Breast epithelium (tissue), 4 donors: ENCODE measurements at regions not wholly inside any gene's neighbourhood (a gene's known extent, or its start where the extent isn't known, plus 50 kb on each side); places are given as distances from the start of the nearest gene placed in this dataset.

Source experiments
- DNase-seq, 2 donors: peaks; one replicate each; pipeline ENCODE4 v3.0.0-alpha.2; 2019; ENCODE audit warnings: low spot score in 2 of 2
- H3K27ac ChIP-seq, 2 donors: fragments of 200-600 bp; sonication (generic) in 1 of 2; one replicate each; pipeline ENCODE4 v1.5.1; 2016 to 2019; ENCODE audit warnings: mild to moderate bottlenecking in 1 of 2
- H3K27me3 ChIP-seq, 2 donors: fragments of 200-600 bp; sonication (generic) in 1 of 2; one replicate each; pipeline versions ENCODE4 v1.5.1 to v1.6.0; 2017 to 2019; ENCODE audit warnings: control low read depth in 1 of 2, mild to moderate bottlenecking in 1 of 2
- H3K36me3 ChIP-seq: fragments of 200-600 bp; one replicate; pipeline ENCODE4 v1.5.1; 2019
- H3K4me1 ChIP-seq, 2 donors: fragments of 200-600 bp; sonication (generic); one replicate each; pipeline ENCODE4 v1.5.1; 2016 to 2019; ENCODE audit warnings: control low read depth in 1 of 2
- H3K4me3 ChIP-seq, 3 donors: fragments of 200-600 bp; sonication (generic); 1 replicate in 2 of 3; 2 replicates in 1 of 3; pipeline ENCODE4 v1.5.1; 2016 to 2019; ENCODE audit warnings: mild to moderate bottlenecking in 3 of 3, moderate library complexity in 2 of 3
- H3K9me3 ChIP-seq, 2 donors: fragments of 200-600 bp; sonication (generic) in 1 of 2; one replicate each; pipeline ENCODE4 v1.5.1; 2016 to 2019; ENCODE audit warnings: control low read depth in 1 of 2
- POLR2A ChIP-seq: fragments of 450-650 bp; IDR thresholded peaks from one replicate; pipeline ENCODE4 v1.6.1; 2016; ENCODE audit warnings: antibody characterized with exemption, mild to moderate bottlenecking, moderate library complexity
- POLR2AphosphoS5 ChIP-seq, 3 donors: sonication (generic); formaldehyde crosslinking; IDR thresholded peaks; one replicate each; pipeline ENCODE4 v1.6.1; 2017; ENCODE audit warnings: antibody characterized with exemption in 3 of 3
- intact Hi-C: fragments of 100-400 bp; cut with DNase I; formaldehyde crosslinking; loops from one replicate; pipeline ENCODE4 v1.15.1; 2023; ENCODE audit warnings: low total_unique reads
- TF ChIP-seq, protein P1 (sequence below), 3 donors: fragments of 450-650 bp; IDR thresholded peaks; one replicate each; pipeline ENCODE4 v1.5.1; 2016 to 2017; ENCODE audit warnings: antibody characterized with exemption in 3 of 3, mild to moderate bottlenecking in 3 of 3, moderate library complexity in 3 of 3

DNA sequence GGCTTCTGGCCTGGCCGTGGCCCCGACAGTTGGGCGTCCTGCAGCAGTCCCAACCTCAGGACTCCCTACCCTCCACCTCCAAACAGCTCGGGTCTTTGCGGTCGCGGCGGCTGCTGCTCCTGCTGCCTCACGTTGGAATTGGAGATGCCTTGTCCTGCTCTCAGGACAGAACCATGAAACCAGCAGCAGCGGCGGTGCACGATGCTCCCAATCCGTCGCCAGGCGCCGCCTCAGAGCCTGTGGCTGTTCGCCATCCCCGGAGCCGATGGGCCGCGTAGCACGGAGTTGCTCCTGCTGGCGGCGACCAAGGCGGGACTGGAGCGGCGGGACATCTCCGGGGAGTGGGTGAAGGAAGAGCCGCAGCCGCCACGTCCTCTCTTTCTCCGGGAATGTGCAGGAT, 1965.9 kb downstream of the TP53TG3F start:
- Histone ChIP-seq H3K9me3 (peaks cover 4 to 5% of the 10 kb centered on the region in 2 donors), H3K27me3 (no peaks in the 10 kb centered on the region), H3K4me3 (no peak overlapping the region), H3K27ac (no peak overlapping the region), H3K4me1 (no peaks in the 10 kb centered on the region), H3K36me3 (no peaks in the 10 kb centered on the region)
- TF ChIP-seq POLR2AphosphoS5 (IDR thresholded peaks at IDR 0.05): no peak
- no peak for DNase-seq
- intact Hi-C loops: no loop called here

DNA sequence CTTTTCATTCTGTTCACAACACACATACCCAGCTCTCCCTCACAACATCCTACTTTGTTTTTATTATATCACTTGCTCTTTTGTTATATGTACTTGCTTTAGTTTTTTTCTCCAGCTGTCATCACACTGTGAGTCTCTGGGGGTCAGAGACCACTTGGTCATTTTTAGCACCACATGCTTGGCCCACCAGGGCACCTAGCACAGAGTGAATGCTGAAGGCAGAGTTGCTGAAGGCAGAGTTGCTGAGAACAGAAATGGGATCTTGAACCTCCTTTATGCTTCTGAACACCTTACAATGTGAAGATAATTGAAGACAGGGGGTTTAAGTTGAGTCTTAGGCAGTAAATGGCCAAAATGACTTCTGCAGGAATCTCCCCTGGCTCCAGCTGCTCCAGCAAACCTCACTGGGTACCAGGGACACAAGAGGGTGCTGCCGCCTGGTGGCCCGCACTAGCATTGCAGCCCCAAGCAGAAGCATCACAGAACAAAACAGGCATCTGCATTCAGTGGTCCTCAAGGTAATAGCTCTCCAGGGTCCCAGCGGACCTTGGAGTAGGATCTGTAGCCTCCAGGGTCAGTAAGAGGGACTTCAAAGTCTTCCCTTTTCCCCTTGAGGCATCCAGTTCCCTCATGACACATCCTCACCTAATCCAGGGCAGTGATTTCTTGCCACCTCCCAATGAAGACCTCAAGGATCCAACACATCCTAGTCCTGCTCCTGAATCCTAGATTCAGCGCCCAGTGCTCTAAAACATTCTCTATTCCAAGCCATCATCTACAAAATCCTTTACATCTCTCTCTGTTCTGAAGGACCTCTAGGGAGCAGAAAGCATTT, 1972.6 kb downstream of the TP53TG3F start:
- Histone ChIP-seq H3K36me3 (no peaks in the 10 kb centered on the region), H3K9me3 (no peaks in the 10 kb centered on the region), H3K27me3 (no peaks in the 10 kb centered on the region), H3K4me3 (no peak overlapping the region), H3K27ac (no peak overlapping the region), H3K4me1 (no peaks in the 10 kb centered on the region)
- TF ChIP-seq POLR2A (no peak), POLR2AphosphoS5 (IDR thresholded peaks at IDR 0.05) (no peak)
- TF ChIP-seq, protein P1, sequence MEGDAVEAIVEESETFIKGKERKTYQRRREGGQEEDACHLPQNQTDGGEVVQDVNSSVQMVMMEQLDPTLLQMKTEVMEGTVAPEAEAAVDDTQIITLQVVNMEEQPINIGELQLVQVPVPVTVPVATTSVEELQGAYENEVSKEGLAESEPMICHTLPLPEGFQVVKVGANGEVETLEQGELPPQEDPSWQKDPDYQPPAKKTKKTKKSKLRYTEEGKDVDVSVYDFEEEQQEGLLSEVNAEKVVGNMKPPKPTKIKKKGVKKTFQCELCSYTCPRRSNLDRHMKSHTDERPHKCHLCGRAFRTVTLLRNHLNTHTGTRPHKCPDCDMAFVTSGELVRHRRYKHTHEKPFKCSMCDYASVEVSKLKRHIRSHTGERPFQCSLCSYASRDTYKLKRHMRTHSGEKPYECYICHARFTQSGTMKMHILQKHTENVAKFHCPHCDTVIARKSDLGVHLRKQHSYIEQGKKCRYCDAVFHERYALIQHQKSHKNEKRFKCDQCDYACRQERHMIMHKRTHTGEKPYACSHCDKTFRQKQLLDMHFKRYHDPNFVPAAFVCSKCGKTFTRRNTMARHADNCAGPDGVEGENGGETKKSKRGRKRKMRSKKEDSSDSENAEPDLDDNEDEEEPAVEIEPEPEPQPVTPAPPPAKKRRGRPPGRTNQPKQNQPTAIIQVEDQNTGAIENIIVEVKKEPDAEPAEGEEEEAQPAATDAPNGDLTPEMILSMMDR (IDR thresholded peaks at IDR 0.05): peak in 1 of 3 donors; percentile 31
- no peak for DNase-seq
- intact Hi-C loops: no loop called here

DNA sequence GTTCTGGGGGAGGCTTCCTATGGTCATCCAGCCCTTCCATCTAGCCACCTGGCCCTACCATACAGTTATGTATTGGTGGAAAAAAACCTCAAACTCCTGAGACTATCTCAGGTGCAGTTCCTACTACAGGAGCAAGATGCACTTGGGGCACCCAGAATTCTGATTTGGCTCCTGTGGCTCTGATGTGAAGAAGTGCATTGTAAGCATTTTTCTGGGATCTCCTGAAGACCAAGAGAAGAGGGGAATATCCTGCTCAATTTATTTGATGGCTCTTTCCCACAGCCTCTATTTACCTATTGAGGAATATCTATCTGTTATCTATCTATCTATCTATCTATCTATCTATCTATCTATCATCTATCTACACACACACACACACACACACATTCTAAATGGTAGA, 1981.5 kb downstream of the TP53TG3F start:
- H3K9me3 ChIP-seq: peaks cover 0 to 12% of the 10 kb centered on the region in 2 donors
- H3K4me1 ChIP-seq: no peaks in the 10 kb centered on the region
- no peak overlapping the region for H3K4me3 ChIP-seq
- intact Hi-C loops: no loop called here
- no peaks in the 10 kb centered on the region for H3K36me3 ChIP-seq
- no peak for DNase-seq
- no peaks in the 10 kb centered on the region for H3K27me3 ChIP-seq
- no peak for TF ChIP-seq POLR2AphosphoS5 (IDR thresholded peaks at IDR 0.05)
- TF ChIP-seq, protein P1 (IDR thresholded peaks at IDR 0.05): no peak
- TF ChIP-seq POLR2A: no peak
- no peak overlapping the region for H3K27ac ChIP-seq

DNA sequence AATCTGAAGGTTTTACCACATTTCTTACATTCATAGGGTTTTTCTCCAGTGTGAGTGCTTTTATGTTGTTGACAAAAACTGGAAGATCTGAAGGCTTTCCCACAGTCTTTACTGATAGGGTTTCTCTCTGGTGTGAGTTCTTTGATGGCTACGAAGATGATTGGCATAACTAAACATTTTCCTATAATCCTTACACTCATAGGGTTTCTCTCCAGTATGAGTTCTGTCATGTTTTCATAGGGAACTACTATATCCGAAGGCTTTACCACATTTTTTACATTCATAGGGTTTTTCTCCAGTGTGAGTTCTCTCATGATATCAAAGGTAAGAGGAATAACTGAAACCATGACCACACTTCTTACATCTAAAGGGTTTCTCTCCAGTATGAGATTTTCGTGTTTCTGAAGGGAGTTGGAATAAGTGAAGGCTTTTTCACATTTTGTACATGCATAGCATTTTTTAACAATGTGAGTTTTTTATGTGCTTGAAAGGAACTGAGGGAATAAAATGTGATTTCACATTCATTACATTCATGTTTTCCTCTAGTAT, 1987.7 kb downstream of the TP53TG3F start:
- H3K27me3 ChIP-seq: no peaks in the 10 kb centered on the region
- H3K9me3 ChIP-seq: peaks cover 16 to 40% of the 10 kb centered on the region in 2 donors
- H3K36me3 ChIP-seq: no peaks in the 10 kb centered on the region
- DNase-seq: no peak
- H3K4me1 ChIP-seq: no peaks in the 10 kb centered on the region
- TF ChIP-seq POLR2AphosphoS5 (IDR thresholded peaks at IDR 0.05) (no peak), POLR2A (no peak)
- TF ChIP-seq, protein P1 (IDR thresholded peaks at IDR 0.05): no peak
- H3K4me3 ChIP-seq: no peak overlapping the region
- H3K27ac ChIP-seq: no peak overlapping the region
- intact Hi-C loops: no loop called here

DNA sequence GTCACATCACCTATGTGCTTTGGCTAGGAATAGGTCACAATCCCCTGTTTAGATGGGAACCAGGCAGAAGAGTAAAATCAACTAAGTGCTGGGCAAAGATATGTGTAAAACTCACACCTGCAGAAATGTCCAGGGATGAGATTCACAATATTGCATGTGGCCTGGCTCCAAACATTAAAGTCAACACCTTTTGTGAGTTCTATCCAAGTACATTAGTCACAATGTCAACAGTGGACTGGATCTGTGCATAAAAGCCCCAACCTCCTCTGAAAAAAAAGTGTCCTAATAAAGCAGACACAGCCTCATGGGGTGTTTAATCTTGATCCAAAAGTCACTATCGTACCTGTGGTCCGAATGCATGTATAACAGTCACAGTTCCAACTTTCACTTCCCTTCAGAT, 1990.3 kb downstream of the TP53TG3F start:
- H3K9me3 ChIP-seq: peaks cover 16 to 42% of the 10 kb centered on the region in 2 donors

More for the DNA sequence above, 1990.3 kb downstream of the TP53TG3F start:
- Histone ChIP-seq H3K27ac (no peak overlapping the region), H3K4me1 (no peaks in the 10 kb centered on the region), H3K27me3 (no peaks in the 10 kb centered on the region), H3K4me3 (no peak overlapping the region), H3K36me3 (no peaks in the 10 kb centered on the region)
- DNase-seq: no peak
- intact Hi-C loops: no loop called here
- TF ChIP-seq, protein P1 (IDR thresholded peaks at IDR 0.05): no peak
- TF ChIP-seq POLR2A (no peak), POLR2AphosphoS5 (IDR thresholded peaks at IDR 0.05) (no peak)
